ENCODE measurements at regions not wholly inside any gene's neighbourhood (a gene's known extent, or its start where the extent isn't known, plus 50 kb on each side); places are given as distances from the start of the nearest gene placed in this dataset.

DNA sequence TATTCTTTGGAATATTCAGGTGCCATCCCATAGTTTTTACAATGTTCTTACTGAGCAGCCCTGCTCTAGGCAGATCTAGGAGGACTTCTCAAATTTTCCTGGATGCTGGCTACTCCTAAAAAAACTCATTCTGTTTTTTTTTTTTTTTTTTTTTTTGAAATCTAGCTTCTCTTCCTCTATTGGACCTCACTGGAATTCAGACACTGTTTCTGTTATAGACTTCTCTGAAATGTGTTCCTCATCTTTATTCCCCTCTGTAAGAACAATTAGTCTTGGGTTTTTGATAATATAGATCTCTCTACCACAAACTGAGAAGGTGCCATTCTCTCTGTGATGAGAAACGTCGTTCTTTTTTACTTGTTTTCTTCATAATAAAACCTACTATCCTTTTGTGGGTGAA is 115.3 kb upstream of the CCND2 start:
- Histone ChIP-seq H3K4me3 (ENCODE audit: low read length) (no peak overlapping the region), H3K36me3 (ENCODE audit: insufficient read depth, low read length) (no peaks in the 10 kb centered on the region), H3K27ac (ENCODE audit: low read depth in 1 of 2, low read length in 2 of 2) (no peak overlapping the region), H3K9me3 (ENCODE audit: control insufficient read depth in 1 of 2, insufficient read depth in 1 of 2, low read length in 2 of 2) (no peaks in the 10 kb centered on the region), H3K4me1 (ENCODE audit: insufficient read depth, low read length) (peaks cover 25% of the 10 kb centered on the region), H3K27me3 (ENCODE audit: control insufficient read depth in 1 of 2, insufficient read depth in 2 of 2, low read length in 2 of 2) (no peaks in the 10 kb centered on the region)
- H3K9me3 Mint-ChIP-seq: no peaks in the 10 kb centered on the region
- ATAC-seq (ENCODE audit: poor library complexity) (no peak), DNase-seq (no peak)
- POLR2A ChIA-PET: no interaction called here
- H3K4me1 Mint-ChIP-seq (ENCODE audit: low read depth): peaks cover 19% of the 10 kb centered on the region
- no peak overlapping the region for H3K4me3 Mint-ChIP-seq
- intact Hi-C loops (cut with DNase I, micrococcal nuclease): no loop called here
- no peaks in the 10 kb centered on the region for H3K27me3 Mint-ChIP-seq
- no peaks in the 10 kb centered on the region for H3K36me3 Mint-ChIP-seq (ENCODE audit: low read depth)
- TF ChIP-seq, protein P1, sequence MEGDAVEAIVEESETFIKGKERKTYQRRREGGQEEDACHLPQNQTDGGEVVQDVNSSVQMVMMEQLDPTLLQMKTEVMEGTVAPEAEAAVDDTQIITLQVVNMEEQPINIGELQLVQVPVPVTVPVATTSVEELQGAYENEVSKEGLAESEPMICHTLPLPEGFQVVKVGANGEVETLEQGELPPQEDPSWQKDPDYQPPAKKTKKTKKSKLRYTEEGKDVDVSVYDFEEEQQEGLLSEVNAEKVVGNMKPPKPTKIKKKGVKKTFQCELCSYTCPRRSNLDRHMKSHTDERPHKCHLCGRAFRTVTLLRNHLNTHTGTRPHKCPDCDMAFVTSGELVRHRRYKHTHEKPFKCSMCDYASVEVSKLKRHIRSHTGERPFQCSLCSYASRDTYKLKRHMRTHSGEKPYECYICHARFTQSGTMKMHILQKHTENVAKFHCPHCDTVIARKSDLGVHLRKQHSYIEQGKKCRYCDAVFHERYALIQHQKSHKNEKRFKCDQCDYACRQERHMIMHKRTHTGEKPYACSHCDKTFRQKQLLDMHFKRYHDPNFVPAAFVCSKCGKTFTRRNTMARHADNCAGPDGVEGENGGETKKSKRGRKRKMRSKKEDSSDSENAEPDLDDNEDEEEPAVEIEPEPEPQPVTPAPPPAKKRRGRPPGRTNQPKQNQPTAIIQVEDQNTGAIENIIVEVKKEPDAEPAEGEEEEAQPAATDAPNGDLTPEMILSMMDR (IDR thresholded peaks at IDR 0.05): no peak
- CTCF ChIA-PET: interaction anchor here (1.8 kb wide), 1 partner anchor 118 kb away, joined by 5 read pairs; no protein-coding TSS in a partner anchor
- H3K27ac Mint-ChIP-seq: no peak overlapping the region

DNA sequence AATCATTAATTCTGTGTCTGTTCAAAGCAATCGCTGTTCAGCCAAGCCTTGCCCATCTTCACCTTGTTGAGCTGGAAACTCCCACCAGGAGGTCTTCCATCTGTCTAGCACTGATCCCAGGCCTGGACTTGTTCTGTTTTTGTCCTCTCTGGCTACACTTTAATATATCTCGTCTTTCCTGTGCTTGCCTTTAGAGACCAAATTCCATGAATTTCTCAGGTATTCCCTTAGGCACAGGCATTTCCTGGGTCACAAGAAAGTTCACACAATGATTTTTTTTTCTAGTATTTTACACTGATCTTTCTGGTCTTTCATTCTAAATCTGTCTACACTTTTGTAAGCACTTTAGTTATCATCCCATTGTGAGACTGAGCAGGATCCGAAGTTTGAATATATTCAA is 116.4 kb upstream of the CCND2 start:
- POLR2A ChIA-PET: interaction anchor here (3.1 kb wide), 1 partner anchor 8 kb away, joined by 9 read pairs; no protein-coding TSS in a partner anchor

DNA sequence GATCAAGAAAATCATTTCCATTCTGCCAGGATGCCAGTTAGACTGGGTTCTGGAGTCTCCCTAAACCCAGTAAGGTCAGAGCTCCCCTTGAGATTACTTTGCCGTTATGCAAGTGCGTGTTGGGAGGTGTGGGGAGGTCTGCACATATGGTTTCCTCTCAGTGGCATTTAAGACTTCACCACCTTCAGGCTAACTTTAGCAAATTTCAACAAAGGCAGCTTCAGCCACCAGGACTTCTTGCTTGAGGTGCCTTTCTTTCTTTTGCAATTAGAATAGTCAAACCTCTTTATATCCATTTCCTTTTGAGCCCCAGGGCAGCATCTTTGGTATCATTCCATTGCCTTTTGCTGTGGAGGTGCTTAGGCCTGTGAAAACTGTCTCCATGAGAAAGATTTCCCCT is 117.2 kb upstream of the CCND2 start:
- CTCF ChIA-PET: interaction anchor here (1.7 kb wide), 1 partner anchor 16 kb away, joined by 4 read pairs; no protein-coding TSS in a partner anchor
- no peak overlapping the region for H3K27ac Mint-ChIP-seq
- ATAC-seq (ENCODE audit: poor library complexity): no peak
- no peaks in the 10 kb centered on the region for H3K36me3 ChIP-seq (ENCODE audit: insufficient read depth, low read length)
- H3K4me3 ChIP-seq (ENCODE audit: low read length): no peak overlapping the region
- no peaks in the 10 kb centered on the region for H3K9me3 ChIP-seq (ENCODE audit: control insufficient read depth in 1 of 2, insufficient read depth in 1 of 2, low read length in 2 of 2)
- intact Hi-C loops (cut with DNase I, micrococcal nuclease): no loop called here
- H3K4me3 Mint-ChIP-seq: no peak overlapping the region
- H3K27me3 Mint-ChIP-seq: no peaks in the 10 kb centered on the region
- H3K9me3 Mint-ChIP-seq: no peaks in the 10 kb centered on the region
- peaks cover 35% of the 10 kb centered on the region for H3K4me1 Mint-ChIP-seq (ENCODE audit: low read depth)
- POLR2A ChIA-PET: interaction anchor here (3.1 kb wide), 1 partner anchor 9 kb away, joined by 9 read pairs; no protein-coding TSS in a partner anchor
- TF ChIP-seq, protein P1 (IDR thresholded peaks at IDR 0.05): no peak
- H3K4me1 ChIP-seq (ENCODE audit: insufficient read depth, low read length): peaks cover 36% of the 10 kb centered on the region
- H3K36me3 Mint-ChIP-seq (ENCODE audit: low read depth): no peaks in the 10 kb centered on the region
- H3K27me3 ChIP-seq (ENCODE audit: control insufficient read depth in 1 of 2, insufficient read depth in 2 of 2, low read length in 2 of 2): no peaks in the 10 kb centered on the region
- no peak overlapping the region for H3K27ac ChIP-seq (ENCODE audit: low read depth in 1 of 2, low read length in 2 of 2)
- no peak for DNase-seq

More for the DNA sequence above, 116.4 kb upstream of the CCND2 start:
- Histone ChIP-seq H3K27ac (ENCODE audit: low read depth in 1 of 2, low read length in 2 of 2) (no peak overlapping the region), H3K36me3 (ENCODE audit: insufficient read depth, low read length) (no peaks in the 10 kb centered on the region), H3K4me3 (ENCODE audit: low read length) (no peak overlapping the region), H3K4me1 (ENCODE audit: insufficient read depth, low read length) (peaks cover 36% of the 10 kb centered on the region), H3K9me3 (ENCODE audit: control insufficient read depth in 1 of 2, insufficient read depth in 1 of 2, low read length in 2 of 2) (no peaks in the 10 kb centered on the region), H3K27me3 (ENCODE audit: control insufficient read depth in 1 of 2, insufficient read depth in 2 of 2, low read length in 2 of 2) (no peaks in the 10 kb centered on the region)
- CTCF ChIA-PET: interaction anchor here (1.8 kb wide), 1 partner anchor 120 kb away, joined by 5 read pairs; no protein-coding TSS in a partner anchor
- Mint-ChIP-seq H3K27ac (no peak overlapping the region), H3K4me1 (ENCODE audit: low read depth) (peaks cover 31% of the 10 kb centered on the region), H3K9me3 (no peaks in the 10 kb centered on the region), H3K27me3 (no peaks in the 10 kb centered on the region), H3K36me3 (ENCODE audit: low read depth) (no peaks in the 10 kb centered on the region), H3K4me3 (no peak overlapping the region)
- intact Hi-C loops (cut with DNase I, micrococcal nuclease): no loop called here
- ATAC-seq (ENCODE audit: poor library complexity): no peak
- TF ChIP-seq, protein P1 (IDR thresholded peaks at IDR 0.05): no peak
- DNase-seq: no peak
